GM12878 (cell line): ENCODE measurements at regions not wholly inside any gene's neighbourhood (a gene's known extent, or its start where the extent isn't known, plus 50 kb on each side); places are given as distances from the start of the nearest gene placed in this dataset.

Experiments used
- ATAC-seq: fragments of 200-7000 bp; cut with Tn5 transposase; 3 replicates; pipeline ENCODE4 v1.9.1; 2020; ENCODE audit warnings: mild to moderate bottlenecking, moderate library complexity
- BruUV-seq: library from RNA; stranded (reverse); fragments of 400-500 nt; replicated peaks from 2 replicates; lab custom pipeline; 2021; lab: Mats Ljungman, UMichigan
- CTCF ChIA-PET: fragments of 300-600 bp; sonication (Branson Sonifier 250); formaldehyde crosslinking; extraction: SDS; loops from one replicate; lab custom pipeline; 2021; ENCODE audit warnings: inconsistent platforms; lab: Yijun Ruan, JAX
- POLR2A ChIA-PET: fragments of 350-600 bp; formaldehyde crosslinking; extraction: SDS; loops from one replicate; lab custom pipeline; 2021; ENCODE audit warnings: inconsistent platforms; lab: Charles Lee
- RAD21 ChIA-PET: fragments of 300-600 bp; sonication (Branson Sonifier 250); formaldehyde crosslinking; loops from one replicate; lab custom pipeline; 2023; ENCODE audit warnings: antibody characterized with exemption; ENCODE audit not compliant: unreplicated experiment; lab: Charles Lee
- SMC1A ChIA-PET: fragments of 300-600 bp; sonication (Branson Sonifier 250); formaldehyde crosslinking; loops from one replicate; lab custom pipeline; 2023; ENCODE audit not compliant: unreplicated experiment, uncharacterized antibody; lab: Charles Lee
- DNase-seq: peaks from one replicate; pipeline ENCODE4 v3.0.0-alpha.2; 2011; ENCODE audit warnings: low read depth, low spot score
- FAIRE-seq: peaks from 3 replicates; lab custom pipeline; 2011; peaks lifted over from hg19 to GRCh38; lab: Jason Lieb, UNC
- H2AFZ ChIP-seq: 2 replicates; pipeline ENCODE4 v1.6.0; 2011; ENCODE audit warnings: low read depth, low read length, control low read depth; ENCODE audit not compliant: control insufficient read depth
- H3K27ac ChIP-seq: 2 replicates; pipeline ENCODE4 v1.5.1; 2011; ENCODE audit warnings: control low read depth; ENCODE audit not compliant: control insufficient read depth, insufficient read depth
- H3K27me3 ChIP-seq, 2 experiments: replicated peaks in 1 of 2; 2 replicates each; pipeline versions ENCODE4 v1.6.0 to v1.6.1; 2011; ENCODE audit warnings: low read length in 1 of 2; ENCODE audit not compliant: control insufficient read depth in 2 of 2, insufficient read depth in 2 of 2
- H3K36me3 ChIP-seq, 2 experiments: 2 replicates each; pipeline ENCODE4 v1.5.1; 2011; ENCODE audit warnings: low read length in 1 of 2; ENCODE audit not compliant: control insufficient read depth in 2 of 2, insufficient read depth in 2 of 2
- H3K4me1 ChIP-seq: 2 replicates; pipeline ENCODE4 v1.6.1; 2011; ENCODE audit warnings: mild to moderate bottlenecking, low read length, moderate library complexity, mixed read lengths; ENCODE audit not compliant: control insufficient read depth, insufficient read depth
- H3K4me2 ChIP-seq: 2 replicates; pipeline ENCODE4 v1.6.0; 2011; ENCODE audit warnings: control low read depth; ENCODE audit not compliant: control insufficient read depth, insufficient read depth
- H3K4me3 ChIP-seq: fragments of 200-600 bp; sonication (generic); 2 replicates; pipeline ENCODE4 v1.5.1; 2016
- H3K79me2 ChIP-seq: 2 replicates; pipeline ENCODE4 v1.6.0; 2011; ENCODE audit warnings: low read length; ENCODE audit not compliant: control insufficient read depth, insufficient read depth
- H3K9ac ChIP-seq: 2 replicates; pipeline ENCODE4 v1.8.0; 2011; ENCODE audit warnings: low read length, control low read depth, mixed read lengths; ENCODE audit not compliant: control insufficient read depth, insufficient read depth
- H3K9me3 ChIP-seq: replicated peaks from 3 replicates; pipeline ENCODE4 v1.5.1; 2011; ENCODE audit warnings: mild to moderate bottlenecking, low read length; ENCODE audit not compliant: control insufficient read depth, insufficient read depth
- H4K20me1 ChIP-seq: 2 replicates; pipeline ENCODE4 v1.6.0; 2011; ENCODE audit not compliant: control insufficient read depth, insufficient read depth
- ATF7 ChIP-seq: fragments of 450-650 bp; IDR thresholded peaks from 2 replicates; pipeline ENCODE4 v1.6.1; 2016; ENCODE audit warnings: low read depth, mild to moderate bottlenecking
- CBX3 ChIP-seq: fragments of 200-600 bp; sonication (generic); IDR thresholded peaks from 2 replicates; pipeline ENCODE4 v1.6.1; 2016; ENCODE audit warnings: low read depth, borderline replicate concordance
- CREM ChIP-seq: IDR thresholded peaks from 2 replicates; pipeline ENCODE4 v1.6.1; 2014; ENCODE audit warnings: antibody characterized with exemption, low read depth
- FOXM1 ChIP-seq: IDR thresholded peaks from 2 replicates; pipeline ENCODE4 v1.6.1; 2012; ENCODE audit warnings: low read depth, mild to moderate bottlenecking, inconsistent platforms, low read length, moderate library complexity
- HCFC1 ChIP-seq: fragments of 150-350 bp; IDR thresholded peaks from 2 replicates; pipeline ENCODE4 v1.6.1; 2014; ENCODE audit warnings: low read length
- MYB ChIP-seq: fragments of 150-350 bp; IDR thresholded peaks from 2 replicates; pipeline ENCODE4 v1.6.1; 2014; ENCODE audit warnings: mild to moderate bottlenecking, low read depth, low read length, borderline replicate concordance
- NFIC ChIP-seq: IDR thresholded peaks from 2 replicates; pipeline ENCODE4 v1.6.1; 2012; ENCODE audit warnings: low read depth, mild to moderate bottlenecking, inconsistent platforms, low read length, moderate library complexity
- RAD51 ChIP-seq: fragments of 450-650 bp; IDR thresholded peaks from 2 replicates; pipeline ENCODE4 v1.6.1; 2016; ENCODE audit warnings: moderate library complexity, mild to moderate bottlenecking, inconsistent platforms
- RUNX3 ChIP-seq: IDR thresholded peaks from 2 replicates; pipeline ENCODE4 v1.6.1; 2012; ENCODE audit warnings: low read length, inconsistent platforms
- SIX5 ChIP-seq: IDR thresholded peaks from 2 replicates; pipeline ENCODE4 v1.6.1; 2011; ENCODE audit warnings: mild to moderate bottlenecking, low read depth, low read length, moderate library complexity; ENCODE audit not compliant: severe bottlenecking
- WGBS: methylation state at CpG from one replicate; pipeline ENCODE4 v1.1.6; 2016; ENCODE audit warnings: low lambda C conversion rate; ENCODE audit not compliant: insufficient replicate concordance, insufficient coverage; ENCODE audit errors: missing lambda C conversion rate; 5-methylcytosine and 5-hydroxymethylcytosine counted together
- in situ Hi-C: fragments of 300-500 bp; cut with MboI; formaldehyde crosslinking; loops from 9 replicates; pipeline ENCODE4 v1.14.3; 2018; ENCODE audit warnings: mixed read lengths
- intact Hi-C: fragments of 100-400 bp; cut with micrococcal nuclease; formaldehyde crosslinking; loops from one replicate; pipeline ENCODE4 v1.14.2; 2022; ENCODE audit not compliant: unreplicated experiment
- TF ChIP-seq, protein P1 (sequence below): fragments of 150-350 bp; IDR thresholded peaks from 2 replicates; pipeline ENCODE4 v1.6.1; 2016; ENCODE audit warnings: low read depth, low read length
- TF ChIP-seq, protein P2 (sequence below): fragments of 450-650 bp; IDR thresholded peaks from 2 replicates; pipeline ENCODE4 v1.6.1; 2017; ENCODE audit warnings: mild to moderate bottlenecking, moderate library complexity
- TF ChIP-seq, protein P3 (sequence below): IDR thresholded peaks from 2 replicates; pipeline ENCODE4 v1.6.1; 2011; ENCODE audit warnings: mild to moderate bottlenecking, low read depth, low read length, moderate library complexity; ENCODE audit not compliant: insufficient replicate concordance

DNA sequence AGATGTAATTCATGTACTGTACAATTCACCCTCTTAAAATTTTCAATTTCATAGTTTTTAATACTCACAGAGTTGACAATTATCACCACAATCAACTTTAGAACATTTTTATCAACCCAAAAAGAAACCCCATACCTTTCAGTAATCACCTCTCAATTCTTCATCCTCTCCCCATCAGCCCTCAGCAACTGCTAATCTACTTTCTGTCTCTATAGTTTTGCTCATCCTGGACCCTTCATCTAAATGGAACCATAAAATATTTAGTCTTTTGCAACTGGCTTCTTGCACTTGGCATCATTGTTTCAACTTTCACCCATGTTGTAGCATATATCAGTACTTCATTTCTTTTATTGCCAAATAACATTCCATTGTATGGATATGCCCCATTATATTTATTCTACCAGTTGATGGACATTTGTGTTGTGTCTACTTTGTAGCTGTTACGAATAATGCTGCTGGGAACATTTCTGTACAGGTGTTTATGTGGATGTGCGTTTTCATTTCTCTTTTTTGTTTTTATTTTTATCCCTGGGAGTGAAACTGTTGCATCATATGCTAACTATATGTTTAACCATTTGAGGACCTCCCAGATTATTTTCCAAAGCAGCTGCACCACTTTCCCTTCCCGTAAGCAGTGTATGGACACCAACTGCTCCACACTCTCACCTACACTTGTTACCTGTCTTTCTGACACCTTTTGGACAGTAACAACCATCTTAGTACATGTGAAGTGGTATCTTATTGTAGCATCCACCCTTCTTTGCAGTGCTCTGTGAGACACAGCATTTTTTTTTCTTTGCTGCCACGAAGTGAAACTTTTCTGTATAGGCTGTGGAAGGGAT, 65.4 kb upstream of the APBB1IP start (continued):
- TF ChIP-seq ATF7: peak; percentile 94
- TF ChIP-seq, protein P1, sequence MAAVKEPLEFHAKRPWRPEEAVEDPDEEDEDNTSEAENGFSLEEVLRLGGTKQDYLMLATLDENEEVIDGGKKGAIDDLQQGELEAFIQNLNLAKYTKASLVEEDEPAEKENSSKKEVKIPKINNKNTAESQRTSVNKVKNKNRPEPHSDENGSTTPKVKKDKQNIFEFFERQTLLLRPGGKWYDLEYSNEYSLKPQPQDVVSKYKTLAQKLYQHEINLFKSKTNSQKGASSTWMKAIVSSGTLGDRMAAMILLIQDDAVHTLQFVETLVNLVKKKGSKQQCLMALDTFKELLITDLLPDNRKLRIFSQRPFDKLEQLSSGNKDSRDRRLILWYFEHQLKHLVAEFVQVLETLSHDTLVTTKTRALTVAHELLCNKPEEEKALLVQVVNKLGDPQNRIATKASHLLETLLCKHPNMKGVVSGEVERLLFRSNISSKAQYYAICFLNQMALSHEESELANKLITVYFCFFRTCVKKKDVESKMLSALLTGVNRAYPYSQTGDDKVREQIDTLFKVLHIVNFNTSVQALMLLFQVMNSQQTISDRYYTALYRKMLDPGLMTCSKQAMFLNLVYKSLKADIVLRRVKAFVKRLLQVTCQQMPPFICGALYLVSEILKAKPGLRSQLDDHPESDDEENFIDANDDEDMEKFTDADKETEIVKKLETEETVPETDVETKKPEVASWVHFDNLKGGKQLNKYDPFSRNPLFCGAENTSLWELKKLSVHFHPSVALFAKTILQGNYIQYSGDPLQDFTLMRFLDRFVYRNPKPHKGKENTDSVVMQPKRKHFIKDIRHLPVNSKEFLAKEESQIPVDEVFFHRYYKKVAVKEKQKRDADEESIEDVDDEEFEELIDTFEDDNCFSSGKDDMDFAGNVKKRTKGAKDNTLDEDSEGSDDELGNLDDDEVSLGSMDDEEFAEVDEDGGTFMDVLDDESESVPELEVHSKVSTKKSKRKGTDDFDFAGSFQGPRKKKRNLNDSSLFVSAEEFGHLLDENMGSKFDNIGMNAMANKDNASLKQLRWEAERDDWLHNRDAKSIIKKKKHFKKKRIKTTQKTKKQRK: no peak
- TF ChIP-seq RUNX3: peak; percentile 74
- TF ChIP-seq CBX3: no peak
- TF ChIP-seq CREM: peak; percentile 81
- TF ChIP-seq NFIC: peak; percentile 98
- TF ChIP-seq FOXM1: peak; percentile 92

DNA sequence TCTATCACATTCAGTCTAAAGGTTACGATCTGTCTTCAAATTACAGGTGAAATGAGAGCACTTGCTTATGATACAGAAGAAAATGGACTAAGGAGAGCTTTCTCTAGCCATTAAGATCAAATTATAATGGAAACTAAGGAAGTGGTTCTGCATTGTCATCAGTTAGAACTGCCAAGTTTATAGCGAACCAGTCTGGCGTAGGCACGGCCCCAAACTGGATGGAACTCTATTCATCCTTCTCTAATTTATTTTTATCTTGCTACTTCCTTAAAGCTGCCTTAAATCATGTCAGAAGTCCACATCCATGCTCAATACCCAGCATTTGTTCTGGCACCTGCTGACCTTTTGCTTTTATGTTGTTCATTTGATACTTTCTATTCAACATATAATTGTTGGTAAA, 63.7 kb upstream of the APBB1IP start:
- no peak for FAIRE-seq
- no peak for TF ChIP-seq SIX5
- no peak for TF ChIP-seq HCFC1
- TF ChIP-seq RAD51: no peak
- TF ChIP-seq, protein P2, sequence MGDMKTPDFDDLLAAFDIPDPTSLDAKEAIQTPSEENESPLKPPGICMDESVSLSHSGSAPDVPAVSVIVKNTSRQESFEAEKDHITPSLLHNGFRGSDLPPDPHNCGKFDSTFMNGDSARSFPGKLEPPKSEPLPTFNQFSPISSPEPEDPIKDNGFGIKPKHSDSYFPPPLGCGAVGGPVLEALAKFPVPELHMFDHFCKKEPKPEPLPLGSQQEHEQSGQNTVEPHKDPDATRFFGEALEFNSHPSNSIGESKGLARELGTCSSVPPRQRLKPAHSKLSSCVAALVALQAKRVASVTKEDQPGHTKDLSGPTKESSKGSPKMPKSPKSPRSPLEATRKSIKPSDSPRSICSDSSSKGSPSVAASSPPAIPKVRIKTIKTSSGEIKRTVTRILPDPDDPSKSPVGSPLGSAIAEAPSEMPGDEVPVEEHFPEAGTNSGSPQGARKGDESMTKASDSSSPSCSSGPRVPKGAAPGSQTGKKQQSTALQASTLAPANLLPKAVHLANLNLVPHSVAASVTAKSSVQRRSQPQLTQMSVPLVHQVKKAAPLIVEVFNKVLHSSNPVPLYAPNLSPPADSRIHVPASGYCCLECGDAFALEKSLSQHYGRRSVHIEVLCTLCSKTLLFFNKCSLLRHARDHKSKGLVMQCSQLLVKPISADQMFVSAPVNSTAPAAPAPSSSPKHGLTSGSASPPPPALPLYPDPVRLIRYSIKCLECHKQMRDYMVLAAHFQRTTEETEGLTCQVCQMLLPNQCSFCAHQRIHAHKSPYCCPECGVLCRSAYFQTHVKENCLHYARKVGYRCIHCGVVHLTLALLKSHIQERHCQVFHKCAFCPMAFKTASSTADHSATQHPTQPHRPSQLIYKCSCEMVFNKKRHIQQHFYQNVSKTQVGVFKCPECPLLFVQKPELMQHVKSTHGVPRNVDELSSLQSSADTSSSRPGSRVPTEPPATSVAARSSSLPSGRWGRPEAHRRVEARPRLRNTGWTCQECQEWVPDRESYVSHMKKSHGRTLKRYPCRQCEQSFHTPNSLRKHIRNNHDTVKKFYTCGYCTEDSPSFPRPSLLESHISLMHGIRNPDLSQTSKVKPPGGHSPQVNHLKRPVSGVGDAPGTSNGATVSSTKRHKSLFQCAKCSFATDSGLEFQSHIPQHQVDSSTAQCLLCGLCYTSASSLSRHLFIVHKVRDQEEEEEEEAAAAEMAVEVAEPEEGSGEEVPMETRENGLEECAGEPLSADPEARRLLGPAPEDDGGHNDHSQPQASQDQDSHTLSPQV: no peak
- TF ChIP-seq, protein P3, sequence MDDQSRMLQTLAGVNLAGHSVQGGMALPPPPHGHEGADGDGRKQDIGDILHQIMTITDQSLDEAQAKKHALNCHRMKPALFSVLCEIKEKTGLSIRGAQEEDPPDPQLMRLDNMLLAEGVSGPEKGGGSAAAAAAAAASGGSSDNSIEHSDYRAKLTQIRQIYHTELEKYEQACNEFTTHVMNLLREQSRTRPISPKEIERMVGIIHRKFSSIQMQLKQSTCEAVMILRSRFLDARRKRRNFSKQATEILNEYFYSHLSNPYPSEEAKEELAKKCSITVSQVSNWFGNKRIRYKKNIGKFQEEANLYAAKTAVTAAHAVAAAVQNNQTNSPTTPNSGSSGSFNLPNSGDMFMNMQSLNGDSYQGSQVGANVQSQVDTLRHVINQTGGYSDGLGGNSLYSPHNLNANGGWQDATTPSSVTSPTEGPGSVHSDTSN: no peak
- no peak for TF ChIP-seq MYB

More for the DNA sequence above, 63.7 kb upstream of the APBB1IP start:
- Histone ChIP-seq H4K20me1 (no peaks in the 10 kb centered on the region), H3K4me1 (peaks cover 19% of the 10 kb centered on the region), H3K4me3 (no peak overlapping the region), H2AFZ (no peak overlapping the region), H3K36me3 (no peaks in the 10 kb centered on the region), H3K9me3 (peaks cover 2% of the 10 kb centered on the region), H3K27ac (peak overlapping the region; percentile 93; the same call in 1 of the 2 replicates), H3K79me2 (no peaks in the 10 kb centered on the region; the same call in 1 of the 2 replicates), H3K4me2 (no peak overlapping the region), H3K9ac (no peak overlapping the region), H3K27me3 (no peaks in the 10 kb centered on the region)
- in situ Hi-C loops (no loop called here), intact Hi-C loops (loop anchor here (5.0 kb wide), 1 partner anchor 73 kb away; no protein-coding TSS in a partner anchor)
- DNase-seq: no peak
- ATAC-seq: no peak
- RAD21 ChIA-PET: no interaction called here
- BruUV-seq: no TSS peak
- POLR2A ChIA-PET: no interaction called here
- WGBS: 99% methylated on average over 4 of the region's 4 CpGs
- SMC1A ChIA-PET: interaction anchor here (0.9 to 1.5 kb wide), 4 partner anchors 35 to 55 kb away, joined by 3 to 4 read pairs (median 4); no protein-coding TSS in a partner anchor
- CTCF ChIA-PET: interaction anchor here (0.5 kb wide), 1 partner anchor 1334 kb away, joined by 4 read pairs; no protein-coding TSS in a partner anchor
